ENCODE measurements at regions not wholly inside any gene's neighbourhood (a gene's known extent, or its start where the extent isn't known, plus 50 kb on each side); places are given as distances from the start of the nearest gene placed in this dataset.
A peak's percentile ranks its signal among the peaks of the same experiment; 100 is the strongest.

GRCh38 chr3:152591515-152591914, 243.4 kb upstream of the P2RY1 start (continued):
- TF ChIP-seq ARID3A (IDR thresholded peaks at IDR 0.05; ENCODE audit: borderline replicate concordance, low read depth, low read length) (peak; percentile 90), GTF2B (IDR thresholded peaks at IDR 0.05; ENCODE audit: extremely low read depth, insufficient read length) (no peak), ZNF165 (CRISPR knock-in tag; IDR thresholded peaks at IDR 0.05; ENCODE audit: borderline replicate concordance) (no peak), ARNT (IDR thresholded peaks at IDR 0.05) (peak in 1 of 2 experiments; percentile 51; a peak in 1 of 4 replicates), PREB (CRISPR knock-in tag; IDR thresholded peaks at IDR 0.05) (no peak), MECOM (CRISPR knock-in tag; IDR thresholded peaks at IDR 0.05) (no peak), MCM3 (IDR thresholded peaks at IDR 0.05) (no peak), RNF219 (CRISPR knock-in tag; IDR thresholded peaks at IDR 0.05) (no peak), CREM (IDR thresholded peaks at IDR 0.05; ENCODE audit: low read depth) (peak; percentile 46; the same call in 1 of the 2 replicates), MEIS2 (IDR thresholded peaks at IDR 0.05; ENCODE audit: partially characterized antibody) (peak; percentile 59), ZMIZ1 (IDR thresholded peaks at IDR 0.05; ENCODE audit: low read depth in 2 of 2, low read length in 2 of 2) (peak in 1 of 2 experiments; percentile 66; a peak in 1 of 4 replicates), PRPF4 (IDR thresholded peaks at IDR 0.05; ENCODE audit: insufficient read depth, low read depth, low read length, poor library complexity, severe bottlenecking) (no peak), SNRNP70 (optimal IDR thresholded peaks at IDR 0.05; ENCODE audit: low read depth, low read length) (no peak), AFF4 (CRISPR knock-in tag; IDR thresholded peaks at IDR 0.05) (no peak), TSC22D4 (tag; IDR thresholded peaks at IDR 0.05) (no peak)

All from K562 (cell line).